Ascending aorta (tissue), 2 donors: ENCODE measurements at regions not wholly inside any gene's neighbourhood (a gene's known extent, or its start where the extent isn't known, plus 50 kb on each side); places are given as distances from the start of the nearest gene placed in this dataset.

ENCODE experiments used
- DNase-seq, 2 donors: peaks; one replicate each; pipeline ENCODE4 v3.0.0-alpha.2; 2019; ENCODE audit warnings: low spot score in 2 of 2
- H3K27ac ChIP-seq, 2 donors: fragments of 200-600 bp; sonication (generic); one replicate each; pipeline ENCODE4 v1.5.1; 2016 to 2017; ENCODE audit warnings: mild to moderate bottlenecking in 1 of 2
- H3K27me3 ChIP-seq: fragments of 200-600 bp; sonication (generic); one replicate; pipeline ENCODE4 v1.5.1; 2017
- H3K36me3 ChIP-seq, 2 donors: fragments of 200-600 bp; sonication (generic); one replicate each; pipeline ENCODE4 v1.5.1; 2016
- H3K4me1 ChIP-seq, 2 donors: fragments of 200-600 bp; sonication (generic); one replicate each; pipeline ENCODE4 v1.5.1; 2016 to 2017; ENCODE audit warnings: mild to moderate bottlenecking in 1 of 2
- H3K4me3 ChIP-seq, 2 donors: fragments of 200-600 bp; sonication (generic); one replicate each; pipeline ENCODE4 v1.5.1; 2016 to 2017; ENCODE audit warnings: mild to moderate bottlenecking in 1 of 2
- H3K9me3 ChIP-seq, 2 donors: fragments of 200-600 bp; sonication (generic); one replicate each; pipeline ENCODE4 v1.5.1; 2016
- CTCF ChIP-seq, 3 experiments: fragments of 200-600 bp in 2 of 3; fragments of 450-650 bp in 1 of 3; sonication (generic) in 2 of 3; IDR thresholded peaks; one replicate each; pipeline ENCODE4 v1.5.1; 2016 to 2019; ENCODE audit warnings: antibody characterized with exemption in 3 of 3, mild to moderate bottlenecking in 1 of 3, moderate library complexity in 1 of 3
- intact Hi-C: fragments of 100-400 bp; cut with DNase I; formaldehyde crosslinking; loops from one replicate; pipeline ENCODE4 v1.15.1; 2023

GRCh38 chr9:78578072-78578471, 281.1 kb downstream of the PSAT1 start:
- Histone ChIP-seq H3K36me3 (no peaks in the 10 kb centered on the region), H3K9me3 (no peaks in the 10 kb centered on the region), H3K4me3 (no peak overlapping the region), H3K4me1 (no peaks in the 10 kb centered on the region), H3K27ac (no peak overlapping the region), H3K27me3 (no peaks in the 10 kb centered on the region)
- no peak for TF ChIP-seq CTCF (IDR thresholded peaks at IDR 0.05)
- intact Hi-C loops = no loop called here
- DNase-seq = no peak

GRCh38 chr9:78582821-78583220, 285.9 kb downstream of the PSAT1 start:
- DNase-seq = no peak
- intact Hi-C loops = no loop called here
- Histone ChIP-seq H3K9me3 (peaks cover 0 to 3% of the 10 kb centered on the region in 2 donors), H3K4me3 (no peak overlapping the region), H3K27ac (no peak overlapping the region), H3K4me1 (no peaks in the 10 kb centered on the region), H3K27me3 (no peaks in the 10 kb centered on the region), H3K36me3 (no peaks in the 10 kb centered on the region)
- no peak for TF ChIP-seq CTCF (IDR thresholded peaks at IDR 0.05)

- no peaks in the 10 kb centered on the region for H3K27me3 ChIP-seq
- no peaks in the 10 kb centered on the region for H3K4me1 ChIP-seq
- no peak overlapping the region for H3K27ac ChIP-seq
- DNase-seq = no peak
- peaks cover 0 to 3% of the 10 kb centered on the region in 2 donors for H3K9me3 ChIP-seq
- no peaks in the 10 kb centered on the region for H3K36me3 ChIP-seq
- H3K4me3 ChIP-seq = no peak overlapping the region
- intact Hi-C loops = no loop called here
- no peak for TF ChIP-seq CTCF (IDR thresholded peaks at IDR 0.05)
Measured at GRCh38 chr9:78584589-78584988, 287.7 kb downstream of the PSAT1 start.

- no peak for TF ChIP-seq CTCF (IDR thresholded peaks at IDR 0.05)
- intact Hi-C loops = no loop called here
- peaks cover 0 to 3% of the 10 kb centered on the region in 2 donors for H3K9me3 ChIP-seq
- no peak overlapping the region for H3K4me3 ChIP-seq
- no peak for DNase-seq
- H3K27me3 ChIP-seq = no peaks in the 10 kb centered on the region
- no peaks in the 10 kb centered on the region for H3K36me3 ChIP-seq
- no peak overlapping the region for H3K27ac ChIP-seq
- no peaks in the 10 kb centered on the region for H3K4me1 ChIP-seq
Measured at GRCh38 chr9:78585909-78586308, 289.0 kb downstream of the PSAT1 start.

- Histone ChIP-seq H3K36me3 (no peaks in the 10 kb centered on the region), H3K4me1 (no peaks in the 10 kb centered on the region), H3K27me3 (no peaks in the 10 kb centered on the region), H3K9me3 (peaks cover 0 to 3% of the 10 kb centered on the region in 2 donors), H3K4me3 (no peak overlapping the region), H3K27ac (no peak overlapping the region)
- TF ChIP-seq CTCF (IDR thresholded peaks at IDR 0.05) = no peak
- DNase-seq = no peak
- intact Hi-C loops = no loop called here
Measured at GRCh38 chr9:78590068-78590467, 293.1 kb downstream of the PSAT1 start.

GRCh38 chr9:78592811-78593210, 295.9 kb downstream of the PSAT1 start:
- H3K36me3 ChIP-seq = no peaks in the 10 kb centered on the region
- no peak for TF ChIP-seq CTCF (IDR thresholded peaks at IDR 0.05)
- no peak overlapping the region for H3K27ac ChIP-seq

More at GRCh38 chr9:78592811-78593210, 295.9 kb downstream of the PSAT1 start:
- Histone ChIP-seq H3K4me3 (no peak overlapping the region), H3K9me3 (no peaks in the 10 kb centered on the region), H3K27me3 (no peaks in the 10 kb centered on the region), H3K4me1 (no peaks in the 10 kb centered on the region)
- DNase-seq = no peak
- intact Hi-C loops = no loop called here
